Heart right ventricle (tissue), 16 donors: ENCODE measurements at regions not wholly inside any gene's neighbourhood (a gene's known extent, or its start where the extent isn't known, plus 50 kb on each side); places are given as distances from the start of the nearest gene placed in this dataset.

Experiments used
- ATAC-seq, 8 donors: fragments of 200-7000 bp; cut with Tn5 transposase; one replicate each; pipeline ENCODE4 v1.9.1; 2020; ENCODE audit warnings: mild to moderate bottlenecking in 8 of 8, moderate library complexity in 8 of 8, moderate number of reproducible peaks in 1 of 8
- DNase-seq, 2 donors: peaks; one replicate each; pipeline ENCODE4 v3.0.0-alpha.2; 2020
- H3K27ac ChIP-seq, 10 donors: fragments of 200-600 bp; sonication (generic) in 2 of 10; one replicate each; pipeline versions ENCODE4 v1.5.0 to v1.8.0; 2020 to 2022; ENCODE audit warnings: mild to moderate bottlenecking in 3 of 10
- H3K27me3 ChIP-seq, 7 donors: fragments of 200-600 bp; one replicate each; pipeline ENCODE4 v1.8.0; 2021 to 2022; ENCODE audit warnings: mild to moderate bottlenecking in 2 of 7
- H3K36me3 ChIP-seq, 9 donors: fragments of 200-600 bp; sonication (generic) in 1 of 9; one replicate each; pipeline versions ENCODE4 v1.5.0 to v1.8.0; 2020 to 2022; ENCODE audit warnings: mild to moderate bottlenecking in 2 of 9
- H3K4me1 ChIP-seq, 9 donors: fragments of 200-600 bp; sonication (generic) in 1 of 9; one replicate each; pipeline versions ENCODE4 v1.5.0 to v1.8.0; 2020 to 2022; ENCODE audit warnings: mild to moderate bottlenecking in 4 of 9
- H3K4me3 ChIP-seq, 10 donors: fragments of 200-600 bp; sonication (generic) in 2 of 10; one replicate each; pipeline versions ENCODE4 v1.5.0 to v1.8.0; 2020 to 2022; ENCODE audit warnings: mild to moderate bottlenecking in 7 of 10, moderate library complexity in 2 of 10
- H3K9me3 ChIP-seq, 11 donors: fragments of 200-600 bp in 10 of 11; sonication (generic) in 2 of 11; one replicate each; pipeline versions ENCODE4 v1.5.0 to v1.8.0; 2013 to 2022; ENCODE audit warnings: mild to moderate bottlenecking in 2 of 11, control low read depth in 1 of 11, moderate library complexity in 1 of 11
- CTCF ChIP-seq, 9 donors: fragments of 200-600 bp; sonication (generic) in 2 of 9; IDR thresholded peaks; one replicate each; pipeline versions ENCODE4 v1.5.0 to v1.8.0; 2021 to 2022; ENCODE audit warnings: antibody characterized with exemption in 9 of 9, mild to moderate bottlenecking in 5 of 9, moderate library complexity in 1 of 9
- WGBS, 2 donors: extraction: QIAGEN DNeasy Blood & Tissue Kit; methylation state at CpG; one replicate each; pipeline ENCODE4 v1.1.7; 2013; ENCODE audit warnings: inconsistent platforms in 1 of 2; 5-methylcytosine and 5-hydroxymethylcytosine counted together
- intact Hi-C, 10 donors: fragments of 100-400 bp; cut with DNase I; formaldehyde crosslinking; loops; one replicate each; pipeline versions ENCODE4 v1.11.1 to v1.14.2; 2022
- donor health status: Arrhythmogenic right ventricular cardiomyopathy.
- donor health status: ischemic (EF 13 %, LVEDD 7.1; RV severe dilation, severe dysfunction).
- donor health status: healthy with polysubstance abuse.
- donor health status: DM: no; HTN: yes; CAD: no.
- donor health status: DM: no; HTN: no; CAD: no.
- donor health status: ischemic (EF 25% LVEDD 6.9; RV normal size, moderate dysfunction).
- donor health status: ischemic (EF 25% LVEDD 5.7; RV mildly dilated, moderate dysfunction).
- donor health status: healthy.
- donor health status: DM: yes; HTN: yes; CAD: no.
- donor health status: Ischemic cardiomyopathy.
- donor health status: ischemic (EF 35%, LVEDD 5.7; RV mildly dilated, moderate dysfunction).
- donor health status: nonischemic (EF 11% LVEDD 7.7; RV severe dilation, severe dysfunction).
- donor health status: DM: yes; HTN: yes; CAD: no.
- donor health status: PGD.
- donor health status: ischemic (EF 29% LVEDD 5.4; RV normal size, mild dysfunction).
- donor health status: nonischemic (EF 23%, LVEDD 6.1; RV moderate dilation, normal function).

GRCh38 chr4:125505621-125506020 is 190.9 kb downstream of the FAT4 start:
- Histone ChIP-seq H3K9me3 (peaks cover 0 to 11% (median 0%) of the 10 kb centered on the region in 11 donors), H3K27ac (no peak overlapping the region), H3K4me1 (peaks cover 0 to 9% (median 0%) of the 10 kb centered on the region in 9 donors), H3K4me3 (no peak overlapping the region), H3K36me3 (no peaks in the 10 kb centered on the region), H3K27me3 (no peaks in the 10 kb centered on the region)
- intact Hi-C loops, result loop anchor here in 1 of 10 donors (10.0 kb wide), 1 partner anchor 191 kb away; the partner anchor contains the start of gene FAT4
- ATAC-seq (peak in 4 of 8 donors; percentile 49 to 73 (median 60)), DNase-seq (no peak)
- TF ChIP-seq CTCF (IDR thresholded peaks at IDR 0.05), result no peak
- 34 to 57% methylated on average over 4 of the region's 4 CpGs for WGBS, 2 donors

GRCh38 chr4:125507141-125507540 is 192.4 kb downstream of the FAT4 start:
- Histone ChIP-seq H3K36me3 (no peaks in the 10 kb centered on the region), H3K9me3 (peaks cover 0 to 11% (median 0%) of the 10 kb centered on the region in 11 donors), H3K4me3 (no peak overlapping the region), H3K27ac (no peak overlapping the region), H3K4me1 (peaks cover 0 to 9% (median 0%) of the 10 kb centered on the region in 9 donors), H3K27me3 (no peaks in the 10 kb centered on the region)
- intact Hi-C loops, result loop anchor here in 1 of 10 donors (10.0 kb wide), 1 partner anchor 192 kb away; the partner anchor contains the start of gene FAT4
- DNase-seq (no peak), ATAC-seq (no peak)
- TF ChIP-seq CTCF (IDR thresholded peaks at IDR 0.05), result no peak

- 95 to 97% methylated on average over 3 of the region's 3 CpGs for WGBS, 2 donors
- intact Hi-C loops, result no loop called here
- DNase-seq (no peak), ATAC-seq (no peak)
- Histone ChIP-seq H3K27ac (no peak overlapping the region), H3K9me3 (peaks cover 0 to 25% (median 0%) of the 10 kb centered on the region in 11 donors), H3K4me3 (no peak overlapping the region), H3K4me1 (no peaks in the 10 kb centered on the region), H3K36me3 (no peaks in the 10 kb centered on the region), H3K27me3 (no peaks in the 10 kb centered on the region)
- TF ChIP-seq CTCF (IDR thresholded peaks at IDR 0.05), result no peak
These were observed 197.0 kb downstream of the FAT4 start for GRCh38 chr4:125511715-125512114.

- ATAC-seq, result no peak
- TF ChIP-seq CTCF (IDR thresholded peaks at IDR 0.05), result no peak
- DNase-seq, result no peak
- no peaks in the 10 kb centered on the region for H3K27me3 ChIP-seq
- H3K36me3 ChIP-seq, result no peaks in the 10 kb centered on the region
- WGBS, 2 donors, result 85 to 90% methylated on average over 1 of the region's 1 CpG
- intact Hi-C loops, result no loop called here
- H3K4me1 ChIP-seq, result peaks cover 0 to 25% (median 4%) of the 10 kb centered on the region in 9 donors
- H3K9me3 ChIP-seq, result peaks cover 0 to 14% (median 0%) of the 10 kb centered on the region in 11 donors
- no peak overlapping the region for H3K4me3 ChIP-seq
- H3K27ac ChIP-seq, result no peak overlapping the region
These were observed 200.3 kb downstream of the FAT4 start for GRCh38 chr4:125515016-125515415.
